ENCODE measurements at regions not wholly inside any gene's neighbourhood (a gene's known extent, or its start where the extent isn't known, plus 50 kb on each side); places are given as distances from the start of the nearest gene placed in this dataset.

DNA sequence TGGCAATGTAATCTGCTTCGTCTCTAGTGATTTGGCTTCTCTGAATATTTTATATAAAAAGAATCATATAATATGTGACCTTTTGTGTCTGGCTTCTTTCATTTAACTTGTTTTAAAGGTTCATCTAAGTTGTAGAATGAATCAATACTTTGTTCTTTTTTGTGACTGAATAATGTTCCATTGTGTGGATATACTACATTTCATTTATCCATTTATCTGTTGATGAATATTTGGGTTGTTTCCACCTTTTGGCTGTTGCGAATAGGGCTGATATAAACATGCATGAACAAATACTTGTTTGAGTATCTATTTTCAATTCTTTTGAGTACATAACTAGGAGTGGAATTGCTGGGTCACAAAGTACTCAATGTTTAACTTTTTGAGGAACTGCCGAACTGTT is 63.8 kb upstream of the TNP1 start:
- TF ChIP-seq LEF1 (IDR thresholded peaks at IDR 0.05; ENCODE audit: borderline replicate concordance) = no peak
- TF ChIP-seq ELF4 (IDR thresholded peaks at IDR 0.05) = no peak
- no peak for TF ChIP-seq BHLHE40 (IDR thresholded peaks at IDR 0.05; ENCODE audit: borderline replicate concordance)
- no peak for TF ChIP-seq FOXA1 (IDR thresholded peaks at IDR 0.05)
- TF ChIP-seq SUZ12 (IDR thresholded peaks at IDR 0.05) = no peak

Data from HEK293T (cell line).